Hepatic stellate cell (primary cell): ENCODE measurements at regions not wholly inside any gene's neighbourhood (a gene's known extent, or its start where the extent isn't known, plus 50 kb on each side); places are given as distances from the start of the nearest gene placed in this dataset.

Experiments
- DNase-seq: peaks from one replicate; pipeline ENCODE4 v3.0.0; 2011; ENCODE audit warnings: low spot score

DNA sequence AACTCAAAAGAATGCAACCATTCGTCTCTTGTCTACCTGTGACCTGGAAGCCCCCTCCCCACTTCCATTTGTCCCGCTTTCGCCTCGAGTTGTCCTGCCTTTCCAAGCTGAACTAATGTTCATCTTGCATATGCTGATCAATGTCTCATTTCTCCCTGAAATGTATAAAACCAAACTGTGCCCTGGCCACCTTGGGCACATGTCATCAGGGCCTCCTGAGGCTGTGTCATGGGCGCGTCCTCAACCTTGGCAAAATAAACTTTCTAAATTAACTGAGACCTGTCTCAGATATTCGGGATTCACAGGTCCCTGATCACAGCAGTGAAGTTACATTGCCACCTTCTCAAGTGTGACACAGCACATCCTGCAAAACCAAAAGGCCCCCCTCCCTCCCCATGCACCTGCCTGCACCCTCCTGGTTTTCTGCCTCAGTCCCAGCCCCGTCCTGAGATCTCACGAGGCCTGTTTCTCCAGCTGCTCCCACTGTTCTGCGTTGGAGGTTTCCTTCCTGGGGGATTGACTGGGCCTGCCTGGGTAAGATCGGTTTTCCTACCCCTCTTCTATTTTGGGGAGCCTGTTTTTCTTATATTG lies 1328.7 kb downstream of the TBC1D22A start:
- DNase-seq: no peak

DNA sequence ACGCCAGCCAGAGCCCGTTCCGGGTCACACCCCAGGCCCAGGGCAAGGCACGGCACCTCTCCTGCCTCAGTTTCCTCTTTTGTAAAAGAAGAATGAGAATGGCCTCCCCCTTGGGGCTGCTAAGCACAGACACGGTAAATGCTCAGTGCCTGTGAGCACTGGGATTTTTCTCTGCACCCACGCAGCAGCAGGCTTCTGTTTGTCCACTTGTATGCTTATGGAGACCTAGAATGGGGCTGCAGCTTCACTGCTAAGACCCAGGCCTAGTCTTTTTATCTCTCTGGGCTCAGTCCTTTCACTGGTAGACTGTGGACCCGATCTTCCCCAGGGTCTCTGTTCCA lies 1327.9 kb downstream of the TBC1D22A start:
- DNase-seq: no peak

DNA sequence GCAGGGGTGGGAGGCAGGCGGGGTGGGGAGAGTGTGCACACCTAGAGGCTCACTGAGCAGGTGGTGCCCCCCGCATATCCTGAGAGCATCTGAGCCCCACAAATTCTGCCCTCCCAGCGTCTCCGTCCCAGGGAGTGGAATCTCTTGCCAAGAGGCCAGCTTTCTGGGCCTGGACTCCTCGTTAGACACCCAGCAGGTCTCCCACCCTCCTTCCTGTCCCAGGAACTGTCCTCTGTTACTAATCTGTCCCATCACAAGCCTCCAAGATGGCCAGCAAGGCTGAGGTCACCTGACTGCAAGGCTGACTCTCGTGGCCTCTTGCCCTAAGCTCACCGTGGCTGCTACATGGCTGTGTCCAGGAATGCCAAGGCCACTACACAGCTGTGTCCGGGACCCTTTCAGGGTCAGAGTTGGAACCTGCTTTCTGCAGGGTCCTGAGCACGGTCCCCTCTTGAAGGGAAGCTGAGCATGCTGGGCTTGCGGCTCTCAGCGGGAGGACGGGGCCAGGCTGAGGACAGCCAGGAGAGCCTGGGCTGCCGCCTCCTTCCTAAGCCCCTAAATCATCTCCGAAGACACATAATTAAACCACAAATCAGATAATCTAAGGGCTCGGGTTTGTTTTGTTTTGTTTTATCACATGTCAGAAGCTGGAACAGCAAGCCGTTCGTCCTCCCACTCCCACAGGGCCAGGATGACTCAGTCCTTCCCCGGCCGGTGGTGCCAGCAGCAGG lies 1327.3 kb downstream of the TBC1D22A start:
- DNase-seq: no peak

DNA sequence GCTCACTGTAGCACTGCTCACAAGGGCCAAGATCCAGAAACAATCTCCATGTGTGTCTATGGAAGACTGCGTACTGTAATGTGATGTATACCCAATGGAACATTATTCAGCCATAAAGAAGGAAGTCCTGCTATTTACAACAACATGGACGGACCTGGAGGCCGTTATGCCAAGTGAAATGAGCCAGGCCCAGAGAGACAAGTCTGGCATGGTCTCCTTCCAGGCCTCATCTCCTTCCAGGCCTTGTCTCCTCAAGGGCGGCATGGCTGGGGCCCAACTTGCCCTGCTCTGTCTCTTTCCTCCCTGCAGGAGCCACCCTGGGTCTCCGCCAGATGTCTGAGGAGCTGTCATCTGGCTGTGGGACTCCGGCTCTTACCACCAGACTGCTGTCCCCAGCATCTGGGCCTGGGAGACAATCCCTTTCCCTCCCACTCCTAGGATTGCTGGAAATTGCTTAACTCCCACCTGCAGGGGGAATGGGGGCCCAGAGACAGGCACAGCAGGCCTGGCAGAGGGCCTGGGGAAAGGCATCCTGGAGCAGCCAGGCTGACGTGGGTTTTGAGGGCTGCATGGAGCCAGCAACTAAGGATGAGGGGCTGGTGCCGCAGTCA lies 1326.6 kb downstream of the TBC1D22A start:
- DNase-seq: no peak

DNA sequence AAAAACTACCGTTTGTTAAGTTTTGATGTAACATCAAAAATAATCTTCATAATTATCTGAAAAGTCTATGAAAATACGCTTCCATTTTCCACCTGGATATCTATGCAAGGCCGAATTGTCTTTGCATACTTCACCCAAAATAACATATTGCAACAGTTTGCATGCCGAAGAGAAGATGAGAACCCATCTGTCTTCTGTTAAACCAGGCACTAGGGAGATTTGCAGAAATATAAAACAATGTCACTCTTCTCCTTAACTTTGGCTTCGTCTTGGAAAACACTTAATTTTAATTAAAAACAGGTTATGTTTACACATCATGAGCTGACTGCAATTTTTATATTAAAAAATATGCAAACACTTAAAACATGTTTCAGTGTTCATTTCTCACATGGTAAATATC lies 1325.8 kb downstream of the TBC1D22A start:
- DNase-seq: no peak

DNA sequence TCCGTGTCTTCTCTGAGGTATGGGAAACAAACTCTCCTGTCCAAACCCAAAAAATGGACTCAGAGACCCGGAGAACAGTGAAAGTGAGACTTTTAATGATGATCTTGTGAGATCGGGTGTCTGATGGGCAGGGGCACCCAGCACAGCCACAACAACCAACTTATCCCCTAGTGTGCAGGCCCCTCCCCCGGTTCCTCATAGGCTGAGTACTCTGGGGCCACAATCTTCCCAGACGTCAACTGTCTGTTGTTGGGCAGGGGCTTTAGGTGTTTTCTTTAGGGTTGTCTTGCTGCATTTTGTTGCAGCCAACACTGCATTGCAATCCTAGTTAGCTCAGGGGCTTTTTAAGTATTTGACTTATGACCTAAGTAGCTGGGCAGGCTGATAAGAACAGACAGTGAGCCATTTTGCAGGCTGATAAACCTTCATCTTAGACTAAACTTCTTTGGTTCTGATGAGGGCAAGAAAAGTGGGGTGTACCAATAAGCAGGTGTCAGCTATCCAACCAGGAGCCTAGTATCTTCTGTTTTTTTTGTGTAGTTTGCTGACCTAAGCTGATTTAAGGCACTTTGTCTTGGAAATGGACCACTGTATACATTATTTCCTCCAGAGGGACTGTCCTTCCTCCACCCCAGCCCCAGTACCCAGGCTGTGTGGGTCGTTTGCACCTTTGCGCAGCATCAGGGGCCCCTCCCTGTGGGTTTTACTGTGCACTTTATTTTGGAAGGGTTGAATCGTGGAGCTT lies 1323.6 kb downstream of the TBC1D22A start:
- DNase-seq: no peak

DNA sequence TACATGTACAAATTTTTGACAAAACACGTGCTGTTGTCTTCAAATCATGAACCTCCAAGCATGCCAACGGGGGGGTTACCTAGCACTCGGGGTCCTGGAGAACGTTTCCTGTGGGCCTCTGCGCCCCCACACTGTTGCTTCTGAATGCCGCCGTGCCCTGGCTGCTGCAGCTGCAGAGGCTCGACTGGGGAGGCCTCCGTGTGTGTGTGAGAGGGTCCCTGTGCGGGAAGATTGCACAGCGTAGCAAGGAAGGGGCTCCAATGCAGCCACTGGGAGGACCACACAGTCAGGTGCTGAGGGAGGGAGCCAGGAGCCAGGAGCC lies 1322.2 kb downstream of the TBC1D22A start:
- no peak for DNase-seq

DNA sequence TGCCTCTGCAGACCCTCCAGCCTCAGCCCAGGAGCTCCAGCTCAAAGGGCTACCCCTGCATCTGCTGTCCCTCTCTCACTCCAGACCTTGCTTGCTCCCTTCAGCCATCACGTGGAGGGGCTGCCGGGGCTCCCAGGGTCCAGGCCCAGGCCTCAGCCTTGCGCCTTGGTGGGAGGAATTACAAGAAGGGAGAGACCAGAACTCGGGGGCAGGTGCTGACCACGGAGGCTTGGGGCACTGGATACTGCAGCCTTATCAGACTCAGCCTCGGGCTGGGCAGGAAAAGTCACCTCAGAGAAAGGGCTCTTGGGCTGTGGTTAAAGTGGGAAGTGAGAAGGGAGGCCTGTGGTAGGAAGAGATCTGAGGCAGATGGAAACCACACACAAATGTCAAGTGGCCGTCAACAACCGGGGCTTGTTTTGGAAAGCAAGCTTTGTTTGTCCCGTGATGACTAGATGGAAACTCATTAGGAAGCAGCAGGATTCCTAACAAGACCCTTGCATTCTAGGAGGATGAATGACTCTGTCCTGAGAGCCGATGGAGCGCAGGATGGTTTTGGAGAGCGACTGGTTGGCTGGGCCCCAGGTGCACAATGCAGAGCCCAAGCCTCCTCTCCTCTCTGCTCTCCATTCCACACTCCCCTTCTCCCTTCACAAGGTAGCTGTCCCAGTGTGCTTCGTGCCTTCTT lies 1321.7 kb downstream of the TBC1D22A start:
- DNase-seq: no peak

DNA sequence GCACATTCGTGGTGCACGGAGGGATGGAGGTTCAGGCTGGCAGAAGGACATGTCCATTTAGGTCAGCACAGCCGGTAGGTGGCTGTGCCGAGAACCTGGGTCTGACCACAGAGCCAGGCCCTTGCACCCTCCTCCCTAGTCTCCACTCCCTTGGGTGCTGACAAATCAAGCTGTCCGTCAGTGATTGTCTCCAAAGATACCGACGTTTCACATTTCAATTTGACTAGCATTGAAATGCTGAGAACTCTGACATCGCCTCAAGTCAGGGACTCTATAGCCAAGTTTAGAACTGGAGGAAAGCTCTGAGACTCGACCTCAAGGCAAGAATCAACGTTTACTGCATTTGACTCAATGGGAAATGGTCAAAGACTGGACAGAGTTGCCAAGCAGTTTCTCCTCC lies 1321.1 kb downstream of the TBC1D22A start:
- DNase-seq: no peak

DNA sequence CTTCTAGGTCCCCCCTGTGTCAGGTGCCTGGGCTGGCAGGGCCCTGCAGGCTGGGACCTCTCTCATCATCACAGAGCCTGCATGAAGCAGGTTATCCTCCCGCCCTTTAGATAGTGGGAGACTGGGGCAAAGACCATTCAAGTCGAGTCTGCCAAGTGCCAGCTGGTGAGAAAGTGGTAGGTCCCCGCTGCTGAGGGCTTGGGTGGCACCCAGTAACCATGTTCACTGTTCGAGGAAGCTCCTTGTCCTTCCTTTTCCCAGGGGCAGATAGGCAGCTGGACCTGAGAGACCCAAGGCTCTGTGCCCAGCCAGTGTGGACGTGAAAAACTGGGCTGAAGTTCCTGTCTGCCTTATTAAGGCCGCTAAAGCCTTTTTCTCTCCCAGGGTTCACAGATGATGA lies 1319.8 kb downstream of the TBC1D22A start:
- no peak for DNase-seq

DNA sequence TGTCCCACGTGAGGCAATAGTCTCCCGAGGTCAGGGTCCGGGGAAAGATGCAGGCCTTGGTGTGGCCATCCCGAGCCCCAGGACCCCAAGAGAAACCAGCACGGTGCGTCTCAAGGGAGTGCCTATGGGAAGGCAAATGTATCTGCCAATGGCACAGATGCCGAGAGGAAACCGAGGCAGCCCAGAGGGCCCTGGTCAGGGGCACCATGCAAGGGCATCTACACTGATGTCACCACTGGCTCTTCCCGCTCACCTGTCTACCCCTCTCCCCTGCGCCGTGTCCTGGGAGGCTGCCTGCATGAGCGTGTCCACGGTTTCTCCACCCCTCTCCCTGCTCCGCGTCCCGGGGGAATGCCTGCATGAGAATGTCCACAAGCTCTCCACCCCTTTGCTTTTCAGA lies 1318.8 kb downstream of the TBC1D22A start:
- DNase-seq: no peak

DNA sequence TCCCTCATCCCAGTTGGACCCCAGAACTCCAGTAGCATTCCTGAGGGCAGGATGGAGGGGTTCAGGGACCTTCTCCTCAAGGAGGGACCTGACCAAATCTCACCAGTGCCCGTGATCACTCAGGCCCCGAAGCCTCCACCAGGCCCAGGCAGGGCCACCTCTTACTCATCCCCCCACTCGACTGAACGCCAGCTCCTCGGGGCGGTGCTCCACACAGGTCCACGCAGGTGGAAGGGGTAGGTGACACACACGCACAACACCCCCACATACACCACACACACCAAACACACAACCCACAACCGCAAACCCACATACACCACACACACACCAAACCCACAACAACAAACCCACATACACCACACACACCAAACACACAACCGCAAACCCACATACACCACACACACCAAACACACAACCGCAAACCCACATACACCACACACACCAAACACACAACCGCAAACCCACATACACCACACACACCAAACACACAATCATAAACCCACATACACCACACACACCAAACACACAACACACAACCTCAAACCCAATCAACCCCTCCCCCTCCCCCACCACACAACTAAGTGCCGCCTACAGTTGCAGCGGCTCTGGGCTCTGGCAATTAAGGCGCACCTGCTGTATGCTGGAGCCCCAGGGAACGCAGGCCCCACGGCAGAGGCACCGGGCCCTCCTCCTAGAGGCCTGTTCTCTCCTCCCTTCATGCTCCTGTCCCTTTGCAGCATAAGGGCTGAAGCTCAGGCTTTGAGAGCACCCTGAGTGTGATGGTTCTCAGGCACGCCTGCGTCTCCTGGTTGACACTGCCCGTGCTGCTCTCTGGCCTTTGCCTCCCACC lies 1318.1 kb downstream of the TBC1D22A start:
- DNase-seq: no peak

DNA sequence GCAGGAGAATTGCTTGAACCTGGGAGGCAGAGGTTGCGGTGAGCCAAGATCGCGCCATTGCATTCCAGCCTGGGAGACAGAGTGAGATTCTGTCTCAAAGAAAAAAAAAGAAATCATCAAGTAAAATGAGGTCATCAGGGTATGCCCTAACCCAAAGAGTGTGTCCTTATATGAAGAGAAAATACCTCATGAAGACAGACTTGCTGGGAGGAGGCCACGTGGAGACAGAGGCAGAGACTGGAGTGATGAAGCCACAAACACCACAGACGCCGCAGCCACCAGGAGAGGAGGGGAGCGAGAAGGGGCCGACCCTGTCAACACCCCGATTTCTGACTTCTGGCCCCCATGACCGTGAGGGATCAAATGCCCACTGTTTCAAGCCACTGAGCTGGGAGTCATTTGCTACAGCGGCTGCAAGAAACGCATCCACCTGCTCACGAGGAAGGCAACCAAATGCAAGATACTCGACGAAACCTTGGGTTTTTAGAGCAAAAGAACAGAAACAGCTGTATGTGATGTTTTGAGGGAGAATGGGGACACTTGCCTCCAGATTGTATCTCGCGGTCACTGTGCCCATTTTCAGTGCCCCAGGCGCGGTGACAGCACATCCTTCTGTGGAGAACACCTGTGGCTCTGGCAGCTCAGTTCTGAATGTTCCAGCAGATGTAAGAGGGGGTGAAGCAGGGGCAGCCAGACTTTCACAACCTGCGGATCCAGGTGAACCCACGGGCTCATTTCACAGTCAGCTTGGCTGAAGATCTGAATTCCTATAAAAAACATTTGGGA lies 1317.2 kb downstream of the TBC1D22A start:
- DNase-seq: no peak

DNA sequence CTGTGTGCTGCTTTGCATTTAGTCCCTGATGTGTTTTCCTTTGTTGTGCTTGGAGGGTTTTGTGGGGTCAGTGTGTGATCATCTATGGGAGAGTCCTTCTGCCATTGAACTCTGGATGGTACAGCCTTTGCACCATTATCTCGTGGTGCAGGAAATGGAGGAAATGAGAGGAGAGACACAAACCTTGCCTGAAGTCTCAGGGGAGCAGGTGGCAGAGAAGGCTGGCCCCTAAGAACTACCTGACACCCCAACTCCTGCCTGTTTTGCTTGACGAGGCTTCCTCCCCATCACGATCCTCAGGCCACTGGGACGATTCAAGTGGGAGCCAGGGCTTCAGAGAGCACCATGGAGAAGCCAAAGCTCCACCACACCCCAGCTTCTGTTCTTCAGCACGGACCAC lies 1316.4 kb downstream of the TBC1D22A start:
- no peak for DNase-seq

DNA sequence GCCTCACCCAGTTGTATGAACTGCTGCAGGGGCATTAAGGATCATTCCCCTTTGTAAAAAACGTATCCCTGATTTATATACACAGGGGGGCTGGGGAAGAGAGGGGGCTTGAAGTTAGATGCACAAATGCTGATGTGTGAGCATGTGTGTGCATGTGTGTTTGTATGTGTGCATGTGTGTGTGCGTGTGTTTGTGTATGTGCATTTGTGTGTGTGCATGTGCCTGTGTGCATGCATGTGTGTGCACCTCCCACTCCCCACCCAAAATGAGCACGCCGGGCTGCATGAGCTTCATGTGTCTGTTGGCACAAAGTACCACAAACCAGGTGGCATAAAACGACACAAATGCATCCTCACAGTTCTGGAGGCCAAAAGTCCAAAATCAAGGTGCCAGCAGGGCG lies 1315.2 kb downstream of the TBC1D22A start:
- no peak for DNase-seq

DNA sequence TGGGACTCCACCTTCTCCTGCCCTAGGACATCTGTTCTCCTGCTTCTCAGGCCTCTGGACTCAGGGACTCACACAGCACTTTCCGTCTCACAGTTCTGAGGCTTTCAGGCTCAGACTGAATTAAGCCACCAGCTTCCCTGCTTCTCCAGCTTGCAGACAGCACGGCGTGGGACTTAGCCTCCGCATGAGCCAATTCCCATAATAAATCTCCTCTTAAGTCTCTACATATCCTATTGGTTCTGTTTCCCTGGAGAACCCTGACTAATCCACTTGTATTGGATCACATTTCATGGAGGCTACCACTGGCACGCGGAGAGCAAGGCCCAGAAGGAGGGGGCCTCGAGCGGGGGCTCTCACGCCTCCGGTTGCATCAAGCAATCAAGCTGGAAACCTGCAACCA lies 1313.6 kb downstream of the TBC1D22A start:
- DNase-seq: no peak

DNA sequence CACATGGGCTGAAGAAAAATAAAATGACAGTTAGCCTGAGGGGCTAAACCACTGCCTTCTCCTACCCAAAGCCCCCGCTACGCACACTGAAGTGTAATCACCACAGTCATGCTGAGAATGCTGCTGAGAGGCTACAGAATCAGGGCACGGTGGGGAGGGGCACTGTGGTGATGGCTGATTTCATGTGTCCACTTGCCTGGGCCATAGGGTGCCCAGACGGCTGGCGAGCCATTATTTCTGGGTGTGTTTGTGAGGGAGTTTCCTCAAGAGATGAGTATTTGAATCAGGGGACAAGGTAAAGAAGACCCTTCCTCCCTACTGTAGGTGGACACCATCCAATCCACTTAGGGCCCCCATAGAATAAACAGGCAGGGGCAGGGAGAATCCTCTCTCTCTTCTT lies 1313.2 kb downstream of the TBC1D22A start:
- no peak for DNase-seq

DNA sequence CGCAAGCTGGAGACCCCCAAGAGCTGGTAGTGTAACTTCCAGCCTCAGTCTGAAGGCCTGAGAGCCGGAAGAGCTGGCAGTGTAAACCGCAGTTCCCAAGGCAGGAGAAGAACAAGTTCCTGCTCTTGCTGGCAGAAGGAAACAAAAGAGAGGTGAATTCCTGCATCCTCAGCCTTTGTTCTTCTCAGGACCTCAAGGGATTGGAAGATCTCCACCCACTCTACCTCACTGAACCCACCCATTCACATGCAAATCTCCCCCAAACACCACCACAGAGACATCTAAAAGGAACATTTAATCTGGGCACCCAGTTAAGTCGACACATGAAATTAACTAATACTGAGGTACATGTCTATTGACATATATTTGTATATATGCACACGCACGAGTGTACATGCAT lies 1310.3 kb downstream of the TBC1D22A start:
- no peak for DNase-seq

DNA sequence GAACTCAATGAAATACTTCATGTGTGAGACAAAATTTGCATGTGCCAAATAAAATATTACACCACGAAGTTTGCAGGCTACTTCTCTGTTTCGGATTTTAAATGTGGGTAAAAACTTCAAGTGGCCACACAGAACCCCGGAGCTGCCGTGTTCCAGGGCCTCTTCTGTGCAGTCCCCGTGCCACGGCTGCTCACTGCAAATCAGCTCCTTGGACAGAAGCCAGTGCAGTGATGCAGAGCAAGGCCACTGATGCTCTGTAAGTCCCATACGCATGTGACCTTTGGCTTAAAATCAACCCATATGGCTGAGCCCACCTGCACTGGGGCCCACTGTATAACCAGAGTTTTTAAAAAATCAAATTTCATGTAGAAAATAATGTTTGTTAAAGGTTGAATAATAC lies 1309.4 kb downstream of the TBC1D22A start:
- no peak for DNase-seq

DNA sequence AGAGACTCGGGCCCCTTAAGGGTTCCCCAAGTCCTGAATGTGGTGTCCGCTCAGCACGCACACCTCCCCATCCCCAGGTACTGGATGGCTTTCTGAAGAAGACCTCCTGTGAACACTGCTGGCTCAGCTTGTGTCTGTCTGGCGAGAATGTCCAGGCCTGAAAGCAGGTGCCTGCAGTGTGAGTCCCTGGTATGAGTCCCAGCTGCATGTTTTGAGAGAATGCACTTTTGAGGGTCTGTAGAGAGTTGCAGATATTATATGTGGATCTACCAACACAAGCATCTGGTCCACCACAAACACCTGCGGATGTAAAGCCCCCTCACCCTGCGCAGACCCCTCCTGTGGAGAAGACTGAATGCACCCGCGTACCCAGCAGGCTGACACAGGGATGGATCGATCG lies 1308.9 kb downstream of the TBC1D22A start:
- DNase-seq: no peak

DNA sequence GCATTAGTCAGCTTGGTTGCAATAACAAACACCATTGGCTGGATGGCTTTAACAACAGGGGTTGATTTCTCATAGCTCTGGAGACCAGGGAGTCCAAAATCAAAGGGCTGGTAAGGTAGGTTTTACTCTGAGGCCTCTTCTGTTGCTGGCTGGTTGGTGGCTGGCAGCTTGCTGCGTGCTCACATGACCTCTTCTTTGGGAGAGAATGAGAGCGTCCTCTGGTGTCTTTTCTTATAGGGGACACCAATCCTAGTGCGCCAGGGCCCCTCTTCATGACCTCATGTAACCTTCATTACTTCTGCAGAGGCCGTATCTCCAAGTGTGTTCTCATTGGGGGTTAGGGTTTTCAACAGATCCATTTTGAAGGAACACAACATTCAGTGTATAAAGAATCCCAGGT lies 1308.3 kb downstream of the TBC1D22A start:
- no peak for DNase-seq
